ENCODE measurements at regions not wholly inside any gene's neighbourhood (a gene's known extent, or its start where the extent isn't known, plus 50 kb on each side); places are given as distances from the start of the nearest gene placed in this dataset.

DNA sequence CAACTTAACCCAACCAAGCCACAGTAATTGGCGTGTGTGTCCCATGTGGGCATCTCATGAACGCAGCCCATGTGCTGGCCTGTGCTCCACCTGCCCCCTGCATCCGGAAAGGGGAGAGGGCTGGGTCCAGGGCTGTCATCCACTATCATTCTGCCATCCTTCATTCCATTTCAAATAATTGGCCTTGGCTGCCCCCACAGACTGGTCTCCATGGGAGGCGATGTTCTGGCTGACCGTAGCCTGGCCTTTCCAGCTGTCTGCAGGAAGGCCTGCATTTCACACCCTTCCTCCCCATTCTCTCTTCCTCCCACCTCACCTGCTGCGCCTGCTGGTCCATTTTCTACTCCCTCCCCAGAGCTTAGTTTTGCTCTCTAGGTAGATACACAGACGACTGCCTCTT is 442.8 kb downstream of the COG6 start:
- TF ChIP-seq, protein P1, sequence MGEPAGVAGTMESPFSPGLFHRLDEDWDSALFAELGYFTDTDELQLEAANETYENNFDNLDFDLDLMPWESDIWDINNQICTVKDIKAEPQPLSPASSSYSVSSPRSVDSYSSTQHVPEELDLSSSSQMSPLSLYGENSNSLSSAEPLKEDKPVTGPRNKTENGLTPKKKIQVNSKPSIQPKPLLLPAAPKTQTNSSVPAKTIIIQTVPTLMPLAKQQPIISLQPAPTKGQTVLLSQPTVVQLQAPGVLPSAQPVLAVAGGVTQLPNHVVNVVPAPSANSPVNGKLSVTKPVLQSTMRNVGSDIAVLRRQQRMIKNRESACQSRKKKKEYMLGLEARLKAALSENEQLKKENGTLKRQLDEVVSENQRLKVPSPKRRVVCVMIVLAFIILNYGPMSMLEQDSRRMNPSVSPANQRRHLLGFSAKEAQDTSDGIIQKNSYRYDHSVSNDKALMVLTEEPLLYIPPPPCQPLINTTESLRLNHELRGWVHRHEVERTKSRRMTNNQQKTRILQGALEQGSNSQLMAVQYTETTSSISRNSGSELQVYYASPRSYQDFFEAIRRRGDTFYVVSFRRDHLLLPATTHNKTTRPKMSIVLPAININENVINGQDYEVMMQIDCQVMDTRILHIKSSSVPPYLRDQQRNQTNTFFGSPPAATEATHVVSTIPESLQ (CRISPR knock-in tag; IDR thresholded peaks at IDR 0.05), result no peak
- TF ChIP-seq, protein P2, sequence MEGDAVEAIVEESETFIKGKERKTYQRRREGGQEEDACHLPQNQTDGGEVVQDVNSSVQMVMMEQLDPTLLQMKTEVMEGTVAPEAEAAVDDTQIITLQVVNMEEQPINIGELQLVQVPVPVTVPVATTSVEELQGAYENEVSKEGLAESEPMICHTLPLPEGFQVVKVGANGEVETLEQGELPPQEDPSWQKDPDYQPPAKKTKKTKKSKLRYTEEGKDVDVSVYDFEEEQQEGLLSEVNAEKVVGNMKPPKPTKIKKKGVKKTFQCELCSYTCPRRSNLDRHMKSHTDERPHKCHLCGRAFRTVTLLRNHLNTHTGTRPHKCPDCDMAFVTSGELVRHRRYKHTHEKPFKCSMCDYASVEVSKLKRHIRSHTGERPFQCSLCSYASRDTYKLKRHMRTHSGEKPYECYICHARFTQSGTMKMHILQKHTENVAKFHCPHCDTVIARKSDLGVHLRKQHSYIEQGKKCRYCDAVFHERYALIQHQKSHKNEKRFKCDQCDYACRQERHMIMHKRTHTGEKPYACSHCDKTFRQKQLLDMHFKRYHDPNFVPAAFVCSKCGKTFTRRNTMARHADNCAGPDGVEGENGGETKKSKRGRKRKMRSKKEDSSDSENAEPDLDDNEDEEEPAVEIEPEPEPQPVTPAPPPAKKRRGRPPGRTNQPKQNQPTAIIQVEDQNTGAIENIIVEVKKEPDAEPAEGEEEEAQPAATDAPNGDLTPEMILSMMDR (IDR thresholded peaks at IDR 0.05), result no peak
- TF ChIP-seq ESRRA (CRISPR knock-in tag; IDR thresholded peaks at IDR 0.05; ENCODE audit: borderline replicate concordance) (no peak), CREM (CRISPR knock-in tag; IDR thresholded peaks at IDR 0.05) (no peak), ZNF121 (CRISPR knock-in tag; IDR thresholded peaks at IDR 0.05) (no peak), MYBL2 (CRISPR knock-in tag; IDR thresholded peaks at IDR 0.05) (no peak), ELF4 (CRISPR knock-in tag; IDR thresholded peaks at IDR 0.05; ENCODE audit: low read depth) (no peak), ZNF671 (CRISPR knock-in tag; IDR thresholded peaks at IDR 0.05) (no peak), NFE2L1 (CRISPR knock-in tag; IDR thresholded peaks at IDR 0.05) (no peak), ZNF416 (CRISPR knock-in tag; IDR thresholded peaks at IDR 0.05) (no peak)
- TF ChIP-seq, protein P3, sequence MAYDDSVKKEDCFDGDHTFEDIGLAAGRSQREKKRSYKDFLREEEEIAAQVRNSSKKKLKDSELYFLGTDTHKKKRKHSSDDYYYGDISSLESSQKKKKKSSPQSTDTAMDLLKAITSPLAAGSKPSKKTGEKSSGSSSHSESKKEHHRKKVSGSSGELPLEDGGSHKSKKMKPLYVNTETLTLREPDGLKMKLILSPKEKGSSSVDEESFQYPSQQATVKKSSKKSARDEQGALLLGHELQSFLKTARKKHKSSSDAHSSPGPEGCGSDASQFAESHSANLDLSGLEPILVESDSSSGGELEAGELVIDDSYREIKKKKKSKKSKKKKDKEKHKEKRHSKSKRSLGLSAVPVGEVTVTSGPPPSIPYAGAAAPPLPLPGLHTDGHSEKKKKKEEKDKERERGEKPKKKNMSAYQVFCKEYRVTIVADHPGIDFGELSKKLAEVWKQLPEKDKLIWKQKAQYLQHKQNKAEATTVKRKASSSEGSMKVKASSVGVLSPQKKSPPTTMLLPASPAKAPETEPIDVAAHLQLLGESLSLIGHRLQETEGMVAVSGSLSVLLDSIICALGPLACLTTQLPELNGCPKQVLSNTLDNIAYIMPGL (CRISPR knock-in tag; IDR thresholded peaks at IDR 0.05), result no peak
- TF ChIP-seq, protein P4, sequence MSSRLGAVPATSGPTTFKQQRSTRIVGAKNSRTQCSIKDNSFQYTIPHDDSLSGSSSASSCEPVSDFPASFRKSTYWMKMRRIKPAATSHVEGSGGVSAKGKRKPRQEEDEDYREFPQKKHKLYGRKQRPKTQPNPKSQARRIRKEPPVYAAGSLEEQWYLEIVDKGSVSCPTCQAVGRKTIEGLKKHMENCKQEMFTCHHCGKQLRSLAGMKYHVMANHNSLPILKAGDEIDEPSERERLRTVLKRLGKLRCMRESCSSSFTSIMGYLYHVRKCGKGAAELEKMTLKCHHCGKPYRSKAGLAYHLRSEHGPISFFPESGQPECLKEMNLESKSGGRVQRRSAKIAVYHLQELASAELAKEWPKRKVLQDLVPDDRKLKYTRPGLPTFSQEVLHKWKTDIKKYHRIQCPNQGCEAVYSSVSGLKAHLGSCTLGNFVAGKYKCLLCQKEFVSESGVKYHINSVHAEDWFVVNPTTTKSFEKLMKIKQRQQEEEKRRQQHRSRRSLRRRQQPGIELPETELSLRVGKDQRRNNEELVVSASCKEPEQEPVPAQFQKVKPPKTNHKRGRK (CRISPR knock-in tag; IDR thresholded peaks at IDR 0.05; ENCODE audit: borderline replicate concordance), result no peak
